MM.1S (cell line): ENCODE measurements at regions not wholly inside any gene's neighbourhood (a gene's known extent, or its start where the extent isn't known, plus 50 kb on each side); places are given as distances from the start of the nearest gene placed in this dataset.

ENCODE experiments used
- CTCF ChIP-seq: fragments of 300-600 bp; sonication (generic); IDR thresholded peaks from 2 replicates; pipeline ENCODE4 v1.5.1; 2016; ENCODE audit warnings: antibody characterized with exemption, low read length, mixed read lengths
- EZH2phosphoT487 ChIP-seq: fragments of 300-600 bp; sonication (generic); IDR thresholded peaks from 2 replicates; pipeline ENCODE4 v1.6.1; 2018; ENCODE audit warnings: antibody characterized with exemption, low read length

GRCh38 chr14:105682956-105683570, 156.7 kb downstream of the TMEM121 start:
- TF ChIP-seq CTCF (no peak), EZH2phosphoT487 (no peak)
